GM10266 (cell line): ENCODE measurements at regions not wholly inside any gene's neighbourhood (a gene's known extent, or its start where the extent isn't known, plus 50 kb on each side); places are given as distances from the start of the nearest gene placed in this dataset.

Source experiments
- DNase-seq: peaks from one replicate; pipeline ENCODE4 v3.0.0; 2012; ENCODE audit errors: extremely low spot score
- CTCF ChIP-seq: IDR thresholded peaks from 2 replicates; pipeline ENCODE4 v1.5.1; 2012; ENCODE audit warnings: mild to moderate bottlenecking, low read depth; ENCODE audit not compliant: control insufficient read depth, insufficient read depth; ENCODE audit errors: missing control alignments

DNA sequence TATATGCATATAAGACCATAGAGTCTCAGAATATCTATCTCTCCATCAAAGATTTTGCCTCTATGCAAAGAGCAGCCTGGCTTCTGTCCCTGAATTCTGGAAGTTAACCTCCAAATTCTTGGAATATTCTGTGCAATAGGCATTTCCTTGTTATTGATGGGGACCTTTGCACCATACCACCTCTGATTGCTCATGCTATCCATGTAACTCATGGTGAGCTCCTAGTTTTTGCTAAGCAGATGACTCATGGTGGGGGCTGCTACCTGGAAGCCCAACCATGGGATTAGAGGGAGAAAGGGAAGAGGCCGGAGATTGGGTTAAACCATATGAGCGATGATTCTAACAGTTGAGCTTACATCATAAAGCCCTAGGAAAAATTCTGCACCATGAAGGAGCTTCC, 310.2 kb upstream of the FIGN start:
- DNase-seq, result no peak
- TF ChIP-seq CTCF, result no peak

DNA sequence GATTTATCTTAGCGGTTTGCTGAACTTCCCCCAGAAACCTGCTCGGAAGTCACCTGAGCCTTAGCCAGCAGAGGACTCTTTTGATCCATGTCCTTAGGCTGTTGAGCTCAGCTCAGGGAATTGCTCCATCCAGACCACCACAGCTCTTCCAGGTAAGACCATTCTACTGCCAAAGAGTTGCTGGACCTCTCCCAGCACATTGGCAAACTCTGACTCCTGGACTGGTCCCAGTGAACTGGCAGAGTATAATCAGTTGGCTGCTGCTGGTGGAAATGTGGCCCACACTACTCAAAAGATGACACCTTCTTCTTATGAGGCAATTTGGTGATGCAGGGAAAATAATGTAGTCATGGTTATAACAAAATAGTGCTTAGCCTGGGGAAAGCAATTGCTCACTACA, 308.8 kb upstream of the FIGN start:
- no peak for TF ChIP-seq CTCF
- no peak for DNase-seq

- TF ChIP-seq CTCF, result no peak
- no peak for DNase-seq
Observed at GRCh38 chr2:164039270-164039669, 303.5 kb upstream of the FIGN start.

GRCh38 chr2:164032995-164033394, 297.2 kb upstream of the FIGN start:
- TF ChIP-seq CTCF, result no peak
- DNase-seq, result no peak

GRCh38 chr2:164030623-164031022, 294.8 kb upstream of the FIGN start:
- no peak for TF ChIP-seq CTCF
- no peak for DNase-seq

DNA sequence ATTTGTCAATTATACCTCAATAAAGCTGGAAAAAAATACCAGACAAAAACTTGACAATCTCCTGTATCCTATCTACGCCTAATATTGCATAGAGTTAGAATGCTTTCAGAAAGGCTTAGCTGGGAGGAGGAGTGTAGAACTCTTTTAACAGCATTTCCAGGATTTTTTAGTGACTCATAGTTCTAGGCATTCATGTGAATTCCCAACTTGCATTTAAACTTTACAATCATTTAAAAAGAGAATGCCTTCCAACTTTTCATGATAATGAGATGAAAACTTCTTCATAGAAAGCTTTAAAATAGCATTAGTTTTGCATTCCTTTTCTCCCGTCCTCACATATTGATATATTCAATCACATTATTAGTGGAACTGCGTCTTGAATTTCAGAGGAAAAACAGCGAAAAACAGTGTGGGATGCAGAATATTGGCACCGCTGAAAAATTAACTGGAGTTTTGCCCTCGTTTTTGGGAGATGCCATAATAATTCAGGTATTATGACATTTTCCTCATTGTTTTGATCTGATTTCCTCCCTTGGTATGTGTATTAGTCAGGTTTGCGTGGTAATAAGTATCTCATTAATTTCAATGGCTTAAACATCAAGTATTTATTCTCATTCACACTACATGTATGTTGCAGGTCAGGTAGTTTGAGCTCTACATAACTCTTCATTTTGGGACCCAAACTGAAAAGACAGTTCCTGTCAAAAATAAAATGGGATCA, 293.2 kb upstream of the FIGN start:
- TF ChIP-seq CTCF, result no peak
- no peak for DNase-seq

DNA sequence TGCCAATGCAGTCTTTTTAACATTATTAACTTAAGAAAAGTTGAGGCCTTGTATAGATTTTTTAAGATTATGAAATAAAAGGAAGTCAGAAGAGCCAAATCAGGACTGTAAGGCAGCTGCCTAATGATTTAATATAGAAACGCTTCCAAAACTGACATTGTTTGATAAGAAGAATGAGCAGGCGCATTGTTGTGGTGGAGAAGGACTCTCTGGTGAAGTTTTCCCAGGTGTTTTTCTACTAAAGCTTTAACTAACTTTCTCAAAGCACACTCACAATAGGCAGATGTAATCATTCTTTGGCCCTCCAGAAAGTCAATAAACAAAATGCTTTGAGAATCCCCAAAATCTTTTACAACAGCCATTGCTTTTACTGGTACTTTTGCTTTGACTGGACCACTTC, 288.6 kb upstream of the FIGN start:
- no peak for TF ChIP-seq CTCF
- no peak for DNase-seq
